HG03060 (cell line): ENCODE measurements at regions not wholly inside any gene's neighbourhood (a gene's known extent, or its start where the extent isn't known, plus 50 kb on each side); places are given as distances from the start of the nearest gene placed in this dataset.
"Not testable (repeated sequence)": the region's sequence is repeated elsewhere in the genome, so short reads cannot be mapped to it uniquely, and the experiment has no call there.

Experiments used
- ATAC-seq: cut with Tn5 transposase; IDR thresholded peaks from one replicate; pipeline ENCODE4 v1.9.1; 2021; ENCODE audit warnings: low read depth, moderate number of reproducible peaks; ENCODE audit not compliant: unreplicated experiment

- no peak for ATAC-seq
Observed at GRCh38 chr4:189600718-189601435, 339.8 kb upstream of the FRG1 start.

GRCh38 chr4:189602827-189603226 is 337.8 kb upstream of the FRG1 start:
- not testable (repeated sequence) for ATAC-seq

GRCh38 chr4:189610571-189610970 is 330.1 kb upstream of the FRG1 start:
- ATAC-seq, result not testable (repeated sequence)

- ATAC-seq, result no peak
Observed at GRCh38 chr4:189613207-189613606, 327.5 kb upstream of the FRG1 start.

- ATAC-seq, result no peak
Observed at GRCh38 chr4:189615217-189615663, 325.4 kb upstream of the FRG1 start.

- not testable (repeated sequence) for ATAC-seq
Observed at GRCh38 chr4:189617741-189618140, 322.9 kb upstream of the FRG1 start.

GRCh38 chr4:189619441-189620250 is 321.0 kb upstream of the FRG1 start:
- ATAC-seq, result not testable (repeated sequence)

- ATAC-seq, result not testable (repeated sequence)
Observed at GRCh38 chr4:189622574-189622973, 318.1 kb upstream of the FRG1 start.

- not testable (repeated sequence) for ATAC-seq
Observed at GRCh38 chr4:189627041-189627440, 313.6 kb upstream of the FRG1 start.

GRCh38 chr4:189629733-189630132 is 310.9 kb upstream of the FRG1 start:
- not testable (repeated sequence) for ATAC-seq

GRCh38 chr4:189630913-189631567 is 309.6 kb upstream of the FRG1 start:
- ATAC-seq, result peak; percentile 84

GRCh38 chr4:189631568-189631916 is 309.1 kb upstream of the FRG1 start:
- not testable (repeated sequence) for ATAC-seq

GRCh38 chr4:189650436-189650835 is 290.2 kb upstream of the FRG1 start:
- ATAC-seq, result not testable (repeated sequence)

GRCh38 chr4:189653130-189653653 is 287.5 kb upstream of the FRG1 start:
- ATAC-seq, result not testable (repeated sequence)

GRCh38 chr4:189653983-189654382 is 286.7 kb upstream of the FRG1 start:
- not testable (repeated sequence) for ATAC-seq

GRCh38 chr4:189654396-189654795 is 286.3 kb upstream of the FRG1 start:
- ATAC-seq, result not testable (repeated sequence)

GRCh38 chr4:189655817-189656216 is 284.9 kb upstream of the FRG1 start:
- ATAC-seq, result not testable (repeated sequence)

GRCh38 chr4:189656641-189657040 is 284.0 kb upstream of the FRG1 start:
- ATAC-seq, result no peak

GRCh38 chr4:189658259-189658658 is 282.4 kb upstream of the FRG1 start:
- ATAC-seq, result not testable (repeated sequence)

GRCh38 chr4:189658831-189659230 is 281.8 kb upstream of the FRG1 start:
- not testable (repeated sequence) for ATAC-seq

- ATAC-seq, result no peak
Observed at GRCh38 chr4:189659287-189659686, 281.4 kb upstream of the FRG1 start.
